Stimulated activated CD4-positive, alpha-beta T cell treated with anti-CD3 and anti-CD28 coated beads, Interleukin-1b, Interleukin-23, amount 100 ng/mL, for 1 hour (primary cell): ENCODE measurements at regions not wholly inside any gene's neighbourhood (a gene's known extent, or its start where the extent isn't known, plus 50 kb on each side); places are given as distances from the start of the nearest gene placed in this dataset.

Source experiments
- DNase-seq, 2 donors: peaks; one replicate each; pipeline ENCODE4 v3.0.0-alpha.2; 2020; ENCODE audit warnings: low read depth in 2 of 2

DNA sequence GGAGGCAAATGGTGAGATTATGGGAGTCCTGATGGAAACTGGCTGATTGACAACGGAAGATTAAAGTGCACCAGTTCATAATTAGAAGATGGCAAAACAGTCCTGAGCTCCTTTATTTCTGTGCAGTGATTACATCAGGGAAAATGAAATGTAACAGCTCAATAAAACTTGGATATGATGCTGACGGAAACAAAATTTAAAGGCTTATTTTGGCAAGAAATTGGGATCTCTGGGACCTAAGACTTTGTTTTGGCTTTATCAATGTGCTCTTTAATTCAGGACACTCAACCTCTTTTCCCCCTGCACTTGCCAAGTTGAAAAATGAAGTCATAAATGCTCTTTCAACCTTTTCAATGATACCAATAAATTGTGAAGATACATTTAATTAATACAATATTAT is 226.8 kb downstream of the C6orf118 start:
- no peak for DNase-seq

DNA sequence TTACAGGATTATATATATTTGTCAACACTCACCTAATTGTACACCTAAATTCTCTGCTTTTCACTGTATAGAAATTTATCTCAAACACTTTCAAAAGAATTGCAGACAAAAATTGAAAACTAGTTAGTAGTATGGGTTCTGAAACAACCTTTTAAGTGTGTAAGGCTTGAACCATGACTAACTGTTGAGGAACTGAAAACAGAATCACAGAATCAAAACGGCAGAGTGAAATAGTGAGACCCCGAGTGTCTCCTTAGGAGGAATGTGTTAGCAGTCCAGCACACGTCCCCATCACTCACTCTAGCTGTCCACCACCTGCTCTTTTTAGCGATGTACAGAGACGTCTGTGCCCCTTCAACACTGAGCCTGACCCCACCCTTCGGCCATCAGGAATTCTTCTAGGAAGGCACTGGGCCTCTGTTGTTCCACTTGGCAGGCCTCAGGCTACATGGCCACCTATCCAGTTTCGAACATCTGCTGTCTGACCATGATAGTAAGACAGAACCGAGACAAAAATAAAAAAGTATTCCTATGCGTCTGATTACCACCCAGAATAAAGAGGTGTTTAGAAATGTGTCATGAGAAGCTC is 227.4 kb downstream of the C6orf118 start:
- DNase-seq = no peak

DNA sequence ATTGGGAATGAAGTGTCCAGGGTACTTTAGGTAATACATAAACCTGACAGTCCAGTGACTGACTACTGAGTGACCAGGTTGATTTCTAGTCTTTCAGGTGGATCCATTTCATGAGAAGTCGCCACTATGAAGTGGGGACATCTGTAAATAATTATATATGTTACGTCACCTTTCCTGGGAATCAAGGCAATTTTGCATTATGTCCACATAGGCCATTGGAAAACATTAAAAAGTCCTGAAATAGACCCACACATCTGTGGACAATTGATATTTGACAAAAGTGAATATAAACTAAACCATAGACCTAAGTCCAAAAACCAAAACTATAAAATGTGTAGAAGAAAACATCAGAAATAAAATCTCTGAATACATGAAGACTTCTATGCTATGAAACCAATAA is 231.5 kb downstream of the C6orf118 start:
- no peak for DNase-seq

DNA sequence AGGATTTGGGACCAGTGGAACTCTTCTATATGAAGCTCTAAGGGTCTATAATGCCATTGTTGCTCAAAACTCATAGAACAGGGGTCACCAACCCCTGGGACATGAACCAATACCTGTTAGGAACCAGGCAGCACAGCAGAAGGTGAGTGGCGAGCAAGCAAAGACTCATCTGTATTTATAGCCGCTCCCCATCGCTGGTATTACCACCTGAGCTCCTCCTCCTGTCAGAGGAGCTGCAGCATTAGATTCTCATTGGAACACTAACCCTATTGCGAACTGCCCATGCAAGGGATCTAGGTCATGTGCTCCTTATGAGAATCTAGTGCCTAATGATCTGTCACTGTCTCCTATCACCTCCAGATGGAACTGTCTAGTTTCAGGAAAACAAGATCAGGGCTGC is 237.5 kb downstream of the C6orf118 start:
- no peak for DNase-seq

DNA sequence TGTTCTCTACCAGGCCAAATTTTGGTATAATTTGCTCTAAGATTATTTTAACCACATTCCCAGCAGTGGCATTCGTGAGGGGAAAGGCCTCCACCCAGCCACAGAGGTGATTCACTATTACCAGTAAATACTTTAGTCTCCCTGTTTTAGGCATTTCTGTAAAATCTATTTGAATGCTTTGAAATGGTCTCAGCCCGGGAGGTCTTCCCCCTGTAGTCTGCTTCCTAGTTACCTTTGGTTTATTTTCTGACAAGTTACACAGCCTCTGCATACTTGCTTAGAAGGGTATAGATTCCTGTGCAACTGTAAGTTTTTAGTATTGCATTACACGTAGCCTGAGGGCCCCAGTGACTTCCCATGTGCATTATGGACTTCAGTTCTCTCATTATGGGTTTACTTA is 248.7 kb downstream of the C6orf118 start:
- no peak for DNase-seq

DNA sequence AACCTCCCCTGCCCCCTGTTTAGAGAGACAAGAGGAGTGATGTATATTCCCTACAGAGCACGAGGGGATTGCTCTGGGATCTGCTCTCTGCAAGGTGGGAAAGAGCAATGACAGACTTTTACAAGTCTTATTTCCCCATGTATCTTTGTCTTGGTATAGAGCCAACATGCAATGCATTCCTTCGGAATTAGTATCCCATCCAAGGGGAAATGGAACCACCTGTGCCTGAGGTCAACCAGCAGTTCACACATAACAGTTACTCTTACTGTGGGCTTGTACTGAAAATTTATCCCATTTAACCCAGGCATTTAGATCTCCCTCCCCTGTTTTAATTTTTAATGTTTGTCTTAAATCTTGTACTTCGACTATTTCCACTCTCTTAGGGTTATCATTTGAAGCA is 250.4 kb downstream of the C6orf118 start:
- DNase-seq = no peak

DNA sequence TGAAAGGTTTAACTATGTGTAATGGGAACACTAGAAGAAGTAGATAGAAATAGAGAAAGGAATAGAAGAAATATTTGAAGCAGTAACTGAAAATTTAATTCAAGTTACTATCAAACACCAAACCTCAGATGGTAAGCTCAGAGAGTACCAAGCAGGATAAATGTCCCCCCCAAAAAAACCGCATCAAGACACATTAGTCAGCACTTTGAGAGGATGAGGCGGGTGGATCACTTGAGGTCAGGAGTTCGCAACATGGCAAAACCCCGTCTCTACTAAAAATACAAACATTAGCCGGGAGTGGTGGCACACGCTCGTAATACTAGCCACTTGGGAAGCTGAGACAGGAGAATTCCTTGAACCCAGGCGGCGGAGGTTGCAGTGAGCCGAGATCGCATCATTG is 253.1 kb downstream of the C6orf118 start:
- no peak for DNase-seq

DNA sequence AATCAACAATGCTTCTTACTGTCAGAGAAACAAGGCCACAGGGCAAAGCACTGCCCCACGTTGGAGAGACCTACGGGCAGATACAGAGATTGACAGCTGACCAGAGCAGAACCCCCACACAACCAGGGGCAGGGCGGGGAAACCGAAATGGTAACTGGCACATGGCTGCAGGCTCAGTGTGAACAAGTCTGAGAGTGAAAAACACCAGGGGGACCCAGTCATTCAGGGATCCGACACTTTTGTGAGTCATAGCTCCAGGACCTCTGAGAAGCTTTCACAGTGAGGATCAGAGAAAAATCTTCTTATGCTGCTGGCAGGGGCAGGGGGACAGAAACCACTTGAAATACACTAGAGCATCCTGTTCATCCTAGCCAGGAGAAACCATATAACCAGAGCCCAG is 254.2 kb downstream of the C6orf118 start:
- no peak for DNase-seq

DNA sequence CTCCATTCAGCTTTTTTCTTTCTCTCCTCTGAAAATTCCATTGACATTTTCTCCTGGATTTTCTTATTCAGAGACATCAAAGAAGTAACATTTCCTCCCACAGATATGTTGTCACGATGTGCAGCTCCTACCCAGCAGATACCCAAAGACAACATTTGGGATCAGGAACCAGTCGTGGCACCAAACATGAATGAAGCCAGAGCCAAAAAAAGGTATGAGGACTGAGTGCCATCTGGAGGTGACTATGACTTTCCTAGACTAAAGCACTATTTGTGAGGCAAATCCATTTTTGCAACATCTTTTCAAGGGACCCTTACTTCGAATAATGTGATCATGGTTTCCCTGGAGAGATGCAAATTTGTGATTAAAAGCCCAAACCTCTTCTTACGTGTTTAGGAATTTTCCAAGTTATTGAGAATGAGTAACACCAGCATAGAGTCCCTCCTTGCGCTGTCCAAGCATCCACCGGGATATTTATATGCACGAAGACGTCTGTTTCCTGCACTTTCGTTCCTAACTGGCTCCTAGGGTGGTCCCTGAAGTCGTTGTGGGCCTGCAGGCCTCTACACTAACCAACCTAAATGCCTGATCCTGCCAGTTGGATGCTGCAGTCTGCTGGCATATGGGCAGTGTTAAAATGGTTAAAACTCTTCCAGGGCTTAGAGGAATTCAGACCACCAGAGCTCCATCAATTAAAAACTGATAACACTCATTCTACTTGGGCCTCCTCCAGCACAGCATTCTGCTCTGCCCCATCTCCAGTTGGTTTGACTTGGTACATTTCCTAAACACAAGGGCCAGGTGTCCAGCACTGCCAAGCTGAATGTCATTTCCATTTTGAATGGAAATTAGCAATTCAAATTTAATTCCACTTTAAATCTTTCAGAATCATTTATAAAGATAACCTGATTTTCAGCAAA is 256.6 kb downstream of the C6orf118 start:
- DNase-seq = no peak

DNA sequence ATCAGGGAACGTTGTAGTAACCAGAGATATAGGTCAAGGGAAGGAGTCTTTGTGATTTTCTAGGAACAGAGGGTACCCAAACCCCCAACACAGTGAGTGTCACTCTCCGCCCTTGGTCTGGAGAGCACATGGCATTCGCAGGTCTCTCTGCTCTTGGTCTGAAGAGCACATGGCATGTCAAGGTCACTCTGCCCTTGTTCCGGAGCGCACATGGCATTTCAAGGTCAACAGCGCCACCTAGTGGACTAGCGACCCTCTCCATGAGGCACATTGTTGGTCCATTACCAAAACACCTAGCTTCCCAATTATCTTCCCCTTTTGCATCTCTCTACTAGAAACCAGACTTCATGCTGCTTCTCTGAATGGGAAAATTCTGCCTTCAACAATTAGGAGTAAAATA is 260.0 kb downstream of the C6orf118 start:
- no peak for DNase-seq

DNA sequence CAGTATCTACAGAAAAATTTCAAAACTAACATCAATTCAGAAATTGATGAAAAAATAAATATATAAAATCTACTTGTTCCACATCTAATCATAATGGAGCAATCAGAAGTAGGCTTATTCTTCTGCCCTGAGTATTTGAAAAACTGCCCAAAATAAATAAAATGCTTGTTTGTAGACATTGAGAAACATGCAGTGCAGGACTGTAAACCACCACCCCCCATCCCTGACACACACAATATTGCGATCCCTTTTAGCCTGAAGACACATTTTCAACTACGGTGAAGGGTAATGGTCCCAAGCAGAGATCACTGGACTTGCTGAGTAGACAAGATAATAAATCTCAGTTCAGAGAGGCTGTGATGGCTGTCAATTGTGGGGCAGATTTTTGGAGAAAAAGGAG is 261.5 kb downstream of the C6orf118 start:
- no peak for DNase-seq

DNA sequence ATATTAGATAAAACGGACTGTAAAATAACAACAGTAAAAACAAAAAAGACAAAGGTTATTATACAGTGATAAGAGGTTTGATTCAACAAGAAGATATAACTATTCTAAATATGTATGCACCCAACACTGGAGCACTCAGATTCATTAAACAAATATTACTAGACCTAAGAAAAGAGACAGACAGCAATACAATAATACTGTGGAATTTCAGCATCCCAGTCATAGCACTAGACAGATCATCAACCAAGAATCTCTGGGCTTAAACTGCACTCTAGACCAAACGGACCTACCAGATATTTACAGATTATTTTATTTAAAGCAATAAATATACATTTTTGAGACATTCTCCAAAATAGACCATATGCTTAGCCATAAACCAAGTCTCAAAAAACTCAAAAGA is 263.8 kb downstream of the C6orf118 start:
- DNase-seq = no peak

DNA sequence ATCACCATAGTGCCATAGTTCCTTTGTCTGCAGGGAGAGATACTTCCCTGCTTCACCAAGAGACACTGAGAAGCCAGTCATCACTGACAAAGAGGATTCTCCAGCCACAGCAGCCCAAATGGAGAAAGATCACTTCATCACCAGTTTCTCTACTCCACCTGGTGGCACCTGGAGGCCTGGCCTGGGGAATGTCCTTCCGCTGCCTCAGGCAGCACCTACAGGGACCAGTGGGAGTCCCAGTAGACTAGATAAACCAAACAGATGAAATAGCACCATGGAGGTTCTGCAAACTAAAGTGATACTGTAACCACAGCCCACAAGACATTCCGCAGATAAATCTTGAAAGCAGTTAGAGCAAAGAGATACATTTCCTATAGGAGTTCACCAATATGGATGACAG is 266.5 kb downstream of the C6orf118 start:
- DNase-seq = no peak

DNA sequence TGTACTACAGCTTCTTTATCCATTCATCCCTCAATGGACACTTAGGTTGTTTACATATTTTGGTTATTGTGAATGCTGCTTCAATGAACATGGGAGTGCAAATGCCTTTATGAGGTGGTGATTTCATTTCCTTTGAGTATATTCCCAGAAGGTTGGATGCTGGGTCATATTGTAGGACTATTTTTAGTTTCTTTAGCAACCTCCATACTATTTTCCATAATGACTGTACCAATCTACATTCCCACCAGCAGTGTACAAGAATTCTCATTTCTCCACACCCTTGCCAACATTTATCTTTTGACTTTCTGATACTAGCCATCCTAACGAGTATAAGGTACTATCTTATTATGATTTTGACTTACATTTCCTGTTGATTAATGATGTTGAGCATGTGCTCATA is 269.0 kb downstream of the C6orf118 start:
- DNase-seq = no peak

DNA sequence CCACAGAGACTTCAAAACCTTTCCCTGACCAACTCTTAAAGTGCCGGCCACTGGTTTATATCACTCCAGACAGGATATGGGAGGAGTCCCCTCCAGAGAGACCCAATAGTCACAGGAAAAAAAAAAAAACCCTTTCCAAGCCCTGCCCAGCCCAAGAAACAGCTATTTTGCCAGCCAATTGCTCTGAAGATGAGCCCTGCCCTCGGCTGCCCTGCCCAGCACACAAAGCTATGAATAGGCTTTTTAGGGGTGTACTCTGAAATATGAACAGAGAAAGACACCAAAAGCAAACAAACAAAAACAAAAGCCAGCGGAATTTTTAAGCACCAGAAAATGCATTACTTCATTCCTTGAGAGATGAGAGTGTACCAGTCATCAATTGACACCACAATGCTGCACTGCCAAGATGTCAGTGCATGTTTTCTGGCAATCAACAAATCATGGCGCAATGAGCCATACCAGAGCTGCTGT is 275.1 kb downstream of the C6orf118 start:
- DNase-seq = no peak

DNA sequence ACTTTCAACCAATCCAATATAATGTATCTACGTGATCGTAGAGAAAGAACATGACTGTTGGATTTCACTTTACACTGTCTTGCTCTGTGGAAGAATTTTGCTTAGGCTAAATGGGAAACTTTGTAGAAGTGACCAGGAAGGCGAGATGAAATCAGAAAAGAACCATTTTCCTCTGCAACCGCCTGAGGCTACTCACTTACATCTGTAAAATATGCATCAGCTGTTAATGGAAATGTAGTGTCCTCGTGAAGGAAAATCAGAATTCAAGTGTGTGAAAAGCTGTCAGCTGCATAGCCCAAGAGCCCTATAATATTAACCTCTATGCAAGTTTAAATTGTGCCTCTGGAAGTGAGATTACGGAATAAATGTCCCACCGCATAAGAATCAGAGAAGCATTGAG is 277.9 kb downstream of the C6orf118 start:
- no peak for DNase-seq

DNA sequence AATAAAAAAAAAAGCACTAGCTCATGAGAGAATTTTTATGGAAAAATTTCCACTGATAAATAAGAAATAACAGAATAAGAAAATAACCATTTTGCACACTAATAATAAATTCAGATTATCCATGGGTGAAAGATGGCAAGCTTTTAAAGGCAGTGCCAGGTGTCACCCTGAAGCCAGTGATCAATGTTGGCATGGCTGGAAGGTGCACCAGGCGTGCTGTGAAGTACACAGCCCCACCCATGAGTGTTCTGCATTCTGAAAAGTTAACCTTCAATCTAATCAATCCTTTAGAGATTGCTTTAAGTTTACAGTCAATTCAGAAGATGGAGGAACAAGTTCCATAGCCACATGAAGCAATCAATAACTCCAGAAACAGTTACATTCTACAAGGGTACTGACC is 284.4 kb downstream of the C6orf118 start:
- DNase-seq = no peak

DNA sequence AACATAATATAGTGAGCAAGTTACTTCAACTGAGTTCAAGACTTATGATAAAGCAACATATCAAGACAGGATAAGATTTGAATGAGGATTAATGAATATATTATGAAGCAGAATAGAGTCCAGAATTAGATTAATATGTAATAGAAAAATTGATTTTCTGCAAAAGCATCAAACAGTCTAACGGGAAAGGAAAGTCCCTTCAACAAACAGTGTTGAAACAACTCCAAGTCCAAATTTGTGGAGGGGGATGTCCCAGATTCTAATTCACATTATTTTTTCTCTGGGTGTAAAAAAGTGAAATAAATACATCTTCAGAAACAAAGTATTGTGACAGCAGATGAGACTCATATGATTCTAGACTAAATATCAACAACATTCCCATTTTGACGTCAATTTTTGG is 289.7 kb downstream of the C6orf118 start:
- no peak for DNase-seq

DNA sequence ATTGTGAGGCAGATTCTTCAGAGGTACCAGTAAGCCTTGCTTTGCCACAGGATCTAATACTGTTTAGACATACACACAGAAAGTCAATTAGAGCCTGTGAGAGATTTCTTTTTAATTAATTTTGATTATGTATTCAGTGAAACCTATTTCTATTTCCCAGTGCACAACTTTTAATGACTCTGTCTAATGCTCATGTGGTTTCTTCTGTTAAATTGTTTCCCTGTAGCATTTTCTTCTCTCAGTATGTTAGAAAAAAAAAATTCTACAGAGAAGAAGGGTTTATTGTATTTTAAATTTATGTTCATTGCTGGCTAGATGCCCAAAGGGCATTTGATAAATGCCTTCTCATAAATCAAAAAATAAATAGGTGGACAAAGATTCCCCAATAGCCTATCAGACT is 293.7 kb downstream of the C6orf118 start:
- no peak for DNase-seq

DNA sequence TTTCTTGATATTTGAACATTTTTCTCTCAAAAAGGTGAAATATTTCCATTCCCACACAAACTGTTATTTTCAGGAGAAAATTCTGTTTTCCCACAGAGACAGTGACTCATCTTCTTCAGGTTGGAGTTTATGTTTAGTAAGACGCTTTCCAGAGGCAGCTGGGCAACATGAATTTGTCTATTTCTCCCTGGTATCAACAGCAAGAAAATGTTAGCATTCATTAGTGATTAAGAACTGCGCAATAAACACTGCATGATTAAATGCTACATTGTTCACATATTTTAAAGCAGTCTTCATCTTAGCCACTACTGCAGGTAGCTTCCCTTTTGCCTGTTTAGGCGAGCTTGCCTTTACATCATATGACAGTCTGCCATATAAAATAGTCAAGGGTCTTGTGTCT is 295.7 kb downstream of the C6orf118 start:
- no peak for DNase-seq

DNA sequence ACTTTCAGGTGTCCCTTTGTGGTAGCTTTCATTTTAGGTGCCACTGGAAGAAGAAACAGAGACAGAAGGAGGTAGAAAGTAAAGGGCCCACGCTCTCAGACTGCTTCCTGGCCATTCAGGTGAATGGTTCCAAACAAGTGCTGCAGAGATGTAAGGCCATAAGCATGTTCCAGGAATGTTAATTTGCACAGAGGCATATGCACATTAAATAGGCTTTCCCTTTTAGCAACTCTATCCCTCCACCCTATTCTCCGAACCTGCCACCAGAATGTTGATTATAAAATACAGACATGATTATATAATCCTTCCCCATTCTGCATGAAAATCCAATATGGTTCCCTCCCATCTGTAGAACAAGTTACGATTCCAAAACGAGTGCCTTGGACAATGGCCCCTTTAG is 297.2 kb downstream of the C6orf118 start:
- DNase-seq = no peak

DNA sequence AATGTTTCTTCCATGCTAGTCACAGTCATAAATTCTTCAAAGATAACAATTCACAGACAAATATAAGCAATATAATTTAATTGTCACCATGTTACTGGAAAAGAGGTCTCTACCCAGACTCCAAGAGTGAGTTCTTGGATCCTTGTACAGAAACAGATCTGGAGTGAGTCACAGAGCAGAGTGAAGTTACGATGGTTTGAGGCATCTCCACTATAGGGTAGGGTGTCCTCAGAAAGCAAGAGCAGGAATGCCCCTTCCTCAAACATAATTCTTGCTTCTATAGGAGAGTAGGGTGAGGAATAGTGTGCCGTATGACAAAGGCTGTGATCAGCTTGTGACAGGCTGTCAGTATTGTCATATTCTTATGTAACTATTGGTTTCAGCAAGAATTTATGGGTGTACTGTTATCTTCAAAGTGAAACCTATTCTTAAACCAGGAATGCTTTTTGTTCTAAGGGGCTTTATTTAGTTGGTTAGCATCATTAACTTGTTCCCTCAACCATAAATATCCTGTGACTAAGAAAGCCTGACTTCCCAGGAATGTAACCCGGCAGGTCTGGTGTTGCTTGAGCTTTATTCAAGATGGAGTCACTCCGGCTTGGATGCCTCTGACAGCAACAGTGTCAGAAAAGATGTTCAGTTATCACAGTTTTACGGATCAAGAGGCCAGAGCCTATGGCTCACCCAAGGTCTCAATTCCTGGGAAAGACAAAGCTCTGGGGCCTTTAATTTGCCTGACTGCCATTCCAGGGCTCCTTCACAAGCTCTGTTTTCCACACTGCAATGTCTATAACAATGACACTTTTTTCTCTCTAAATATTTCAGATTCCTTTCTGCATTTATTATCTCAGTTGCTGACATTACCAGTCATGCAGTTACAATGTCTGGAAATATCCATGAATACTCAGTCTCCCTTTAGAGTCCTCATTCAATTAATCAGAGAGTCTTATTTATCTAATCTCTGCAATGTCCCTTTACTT is 298.6 kb downstream of the C6orf118 start:
- no peak for DNase-seq
